Natural killer cell (primary cell): ENCODE measurements at regions not wholly inside any gene's neighbourhood (a gene's known extent, or its start where the extent isn't known, plus 50 kb on each side); places are given as distances from the start of the nearest gene placed in this dataset.

ENCODE experiments used
- ATAC-seq, 3 donors: fragments of 150-1000 bp in 2 of 3; fragments of 200-7000 bp in 1 of 3; cut with Tn5 transposase; 1 replicate in 1 of 3; 2 replicates in 2 of 3; pipeline ENCODE4 v1.10.0; 2021; ENCODE audit warnings: mild to moderate bottlenecking in 2 of 3, moderate library complexity in 2 of 3
- DNase-seq, 2 donors: peaks; one replicate each; pipeline versions ENCODE4 v3.0.0 to v3.0.0-alpha.2; 2013 to 2021; ENCODE audit warnings: mixed read lengths in 1 of 2
- H3K27ac ChIP-seq: one replicate; pipeline ENCODE4 v1.5.1; 2013; ENCODE audit warnings: mild to moderate bottlenecking, low read length
- H3K27me3 ChIP-seq: one replicate; pipeline ENCODE4 v1.6.1; 2013; ENCODE audit warnings: low read length; ENCODE audit not compliant: control insufficient read depth, insufficient read depth
- H3K36me3 ChIP-seq: one replicate; pipeline ENCODE4 v1.6.1; 2013; ENCODE audit warnings: low read length; ENCODE audit not compliant: control insufficient read depth, insufficient read depth
- H3K4me1 ChIP-seq: one replicate; pipeline ENCODE4 v1.6.1; 2013; ENCODE audit warnings: low read length; ENCODE audit not compliant: control insufficient read depth, insufficient read depth
- H3K4me3 ChIP-seq: one replicate; pipeline ENCODE4 v1.5.1; 2013; ENCODE audit warnings: low read length
- H3K9me3 ChIP-seq: one replicate; pipeline ENCODE4 v1.6.1; 2013; ENCODE audit warnings: low read length; ENCODE audit not compliant: control insufficient read depth, insufficient read depth
- H3K27ac Mint-ChIP-seq, 2 donors: one replicate each; pipeline ENCODE4 v1.8.0; 2022; ENCODE audit warnings: mild to moderate bottlenecking in 2 of 2, mixed read lengths in 2 of 2, moderate library complexity in 1 of 2
- H3K27me3 Mint-ChIP-seq, 2 donors: one replicate each; pipeline ENCODE4 v1.8.0; 2022; ENCODE audit warnings: low read depth in 2 of 2, mixed read lengths in 2 of 2
- H3K36me3 Mint-ChIP-seq: one replicate; pipeline ENCODE4 v1.8.0; 2022; ENCODE audit warnings: mixed read lengths
- H3K4me1 Mint-ChIP-seq, 2 donors: one replicate each; pipeline ENCODE4 v1.8.0; 2022; ENCODE audit warnings: mixed read lengths in 2 of 2
- H3K4me3 Mint-ChIP-seq: one replicate; pipeline ENCODE4 v1.8.0; 2022; ENCODE audit warnings: mild to moderate bottlenecking, moderate library complexity, mixed read lengths
- H3K9me3 Mint-ChIP-seq, 2 donors: one replicate each; pipeline ENCODE4 v1.8.0; 2022; ENCODE audit warnings: mixed read lengths in 2 of 2
- WGBS: methylation state at CpG from one replicate; pipeline ENCODE4 v1.1.7; 2013; ENCODE audit warnings: missing lambda C conversion rate; ENCODE audit not compliant: insufficient coverage; 5-methylcytosine and 5-hydroxymethylcytosine counted together
- intact Hi-C: fragments of 100-400 bp; cut with micrococcal nuclease; formaldehyde crosslinking; loops from one replicate; pipeline ENCODE4 v1.14.2; 2022
- TF ChIP-seq, protein P1 (sequence below): fragments of 200-600 bp; IDR thresholded peaks from one replicate; pipeline ENCODE4 v1.8.0; 2022; ENCODE audit warnings: antibody characterized with exemption

GRCh38 chr5:38104497-38105230 is 153.7 kb upstream of the EGFLAM start:
- Mint-ChIP-seq H3K9me3 (peaks cover 3% of the 10 kb centered on the region in 2 donors), H3K27me3 (no peaks in the 10 kb centered on the region), H3K27ac (no peak overlapping the region), H3K4me1 (no peaks in the 10 kb centered on the region), H3K36me3 (no peaks in the 10 kb centered on the region), H3K4me3 (no peak overlapping the region)
- Histone ChIP-seq H3K4me1 (no peaks in the 10 kb centered on the region), H3K9me3 (no peaks in the 10 kb centered on the region), H3K27ac (no peak overlapping the region), H3K4me3 (no peak overlapping the region), H3K36me3 (no peaks in the 10 kb centered on the region), H3K27me3 (no peaks in the 10 kb centered on the region)
- TF ChIP-seq, protein P1, sequence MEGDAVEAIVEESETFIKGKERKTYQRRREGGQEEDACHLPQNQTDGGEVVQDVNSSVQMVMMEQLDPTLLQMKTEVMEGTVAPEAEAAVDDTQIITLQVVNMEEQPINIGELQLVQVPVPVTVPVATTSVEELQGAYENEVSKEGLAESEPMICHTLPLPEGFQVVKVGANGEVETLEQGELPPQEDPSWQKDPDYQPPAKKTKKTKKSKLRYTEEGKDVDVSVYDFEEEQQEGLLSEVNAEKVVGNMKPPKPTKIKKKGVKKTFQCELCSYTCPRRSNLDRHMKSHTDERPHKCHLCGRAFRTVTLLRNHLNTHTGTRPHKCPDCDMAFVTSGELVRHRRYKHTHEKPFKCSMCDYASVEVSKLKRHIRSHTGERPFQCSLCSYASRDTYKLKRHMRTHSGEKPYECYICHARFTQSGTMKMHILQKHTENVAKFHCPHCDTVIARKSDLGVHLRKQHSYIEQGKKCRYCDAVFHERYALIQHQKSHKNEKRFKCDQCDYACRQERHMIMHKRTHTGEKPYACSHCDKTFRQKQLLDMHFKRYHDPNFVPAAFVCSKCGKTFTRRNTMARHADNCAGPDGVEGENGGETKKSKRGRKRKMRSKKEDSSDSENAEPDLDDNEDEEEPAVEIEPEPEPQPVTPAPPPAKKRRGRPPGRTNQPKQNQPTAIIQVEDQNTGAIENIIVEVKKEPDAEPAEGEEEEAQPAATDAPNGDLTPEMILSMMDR = no peak
- no peak for ATAC-seq
- DNase-seq = no peak
- intact Hi-C loops = no loop called here
- WGBS = 38% methylated on average over 5 of the region's 5 CpGs

- 96% methylated on average over 10 of the region's 10 CpGs for WGBS
- no peak overlapping the region for H3K4me3 Mint-ChIP-seq
Measured at GRCh38 chr5:38101897-38102296, 156.5 kb upstream of the EGFLAM start.

DNA sequence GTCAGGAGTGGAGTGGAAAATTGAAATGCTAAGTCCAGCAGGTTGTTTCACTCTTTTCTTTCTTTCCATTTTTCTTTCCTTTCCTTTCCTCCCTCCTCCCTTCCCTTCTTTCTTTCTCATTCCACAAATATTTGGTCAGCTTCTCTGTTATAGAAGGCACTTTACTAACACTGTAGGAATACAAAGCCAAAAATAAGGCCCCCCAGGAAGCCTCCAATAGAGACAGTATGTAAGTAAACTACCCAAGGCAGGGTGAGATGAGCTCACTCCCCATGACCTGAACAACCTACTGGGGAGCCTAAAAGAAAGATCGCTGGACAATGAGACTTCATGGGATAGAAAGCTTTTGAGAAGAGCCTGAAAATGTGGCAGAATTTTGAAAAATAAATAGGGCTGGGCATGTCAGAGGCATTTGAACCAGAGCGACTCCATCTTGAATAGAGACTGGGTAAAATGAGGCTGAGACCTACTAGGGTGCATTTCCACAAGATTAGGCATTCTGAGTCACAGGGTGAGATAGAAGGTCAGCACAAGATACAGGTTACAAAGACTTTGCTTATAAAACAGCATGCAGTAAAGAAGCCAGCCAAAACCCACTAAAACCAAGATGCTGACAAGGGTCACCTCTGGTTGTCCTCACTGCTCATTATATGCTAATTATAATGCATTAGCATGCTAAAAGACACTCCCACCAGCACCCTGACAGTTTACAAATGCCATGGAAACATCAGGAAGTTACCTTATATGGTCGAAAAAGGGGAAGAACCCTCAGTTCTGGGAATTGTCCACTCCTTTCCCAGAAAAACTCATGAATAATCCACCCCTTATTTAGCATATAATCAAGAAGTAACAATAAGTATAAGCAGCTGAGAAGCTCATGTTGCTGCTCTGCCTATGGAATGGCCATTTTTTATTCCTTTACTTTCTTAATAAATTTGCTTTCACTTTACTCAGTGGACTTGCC is 158.9 kb upstream of the EGFLAM start:
- TF ChIP-seq, protein P1 = no peak
- Histone ChIP-seq H3K27me3 (no peaks in the 10 kb centered on the region), H3K27ac (no peak overlapping the region), H3K4me1 (no peaks in the 10 kb centered on the region), H3K9me3 (no peaks in the 10 kb centered on the region), H3K36me3 (no peaks in the 10 kb centered on the region), H3K4me3 (no peak overlapping the region)
- WGBS = 93% methylated on average over 3 of the region's 3 CpGs
- no peak for DNase-seq
- peaks cover 3% of the 10 kb centered on the region in 2 donors for H3K9me3 Mint-ChIP-seq
- no peak for ATAC-seq
- H3K27ac Mint-ChIP-seq = no peak overlapping the region
- no peaks in the 10 kb centered on the region for H3K4me1 Mint-ChIP-seq
- no peak overlapping the region for H3K4me3 Mint-ChIP-seq
- no peaks in the 10 kb centered on the region for H3K36me3 Mint-ChIP-seq
- no peaks in the 10 kb centered on the region for H3K27me3 Mint-ChIP-seq
- intact Hi-C loops = no loop called here

More at GRCh38 chr5:38101897-38102296, 156.5 kb upstream of the EGFLAM start:
- no peak overlapping the region for H3K27ac ChIP-seq
- no peaks in the 10 kb centered on the region for H3K27me3 ChIP-seq
- Mint-ChIP-seq H3K36me3 (no peaks in the 10 kb centered on the region), H3K27ac (no peak overlapping the region), H3K4me1 (no peaks in the 10 kb centered on the region), H3K27me3 (no peaks in the 10 kb centered on the region), H3K9me3 (peaks cover 3% of the 10 kb centered on the region in 2 donors)
- no peaks in the 10 kb centered on the region for H3K9me3 ChIP-seq
- H3K36me3 ChIP-seq = no peaks in the 10 kb centered on the region
- TF ChIP-seq, protein P1 = no peak
- no peaks in the 10 kb centered on the region for H3K4me1 ChIP-seq
- intact Hi-C loops = no loop called here
- no peak overlapping the region for H3K4me3 ChIP-seq
- ATAC-seq (no peak), DNase-seq (no peak)
